Liver (tissue), 3 donors: ENCODE measurements at regions not wholly inside any gene's neighbourhood (a gene's known extent, or its start where the extent isn't known, plus 50 kb on each side); places are given as distances from the start of the nearest gene placed in this dataset.

Experiments
- EGR1 ChIP-seq, 2 donors: IDR thresholded peaks; 2 replicates each; pipeline ENCODE4 v1.6.1; 2016 to 2018; ENCODE audit warnings: antibody characterized with exemption in 2 of 2, low read depth in 2 of 2
- FOXA1 ChIP-seq: IDR thresholded peaks from 2 replicates; pipeline ENCODE4 v1.6.1; 2016; ENCODE audit warnings: antibody characterized with exemption
- GABPA ChIP-seq, 2 donors: IDR thresholded peaks in 1 of 2; conservative IDR thresholded peaks in 1 of 2; 2 replicates each; pipeline ENCODE4 v1.6.1; 2016; ENCODE audit warnings: antibody characterized with exemption in 2 of 2, mild to moderate bottlenecking in 1 of 2, moderate library complexity in 1 of 2
- JUND ChIP-seq, 2 donors: IDR thresholded peaks; 2 replicates each; pipeline ENCODE4 v1.6.1; 2016; ENCODE audit warnings: antibody characterized with exemption in 2 of 2
- RAD21 ChIP-seq, 2 donors: IDR thresholded peaks; 2 replicates each; pipeline ENCODE4 v1.6.1; 2016; ENCODE audit warnings: antibody characterized with exemption in 2 of 2, mild to moderate bottlenecking in 2 of 2
- SP1 ChIP-seq: IDR thresholded peaks from 2 replicates; pipeline ENCODE4 v1.6.1; 2018; ENCODE audit warnings: antibody characterized with exemption, mild to moderate bottlenecking
- TAF1 ChIP-seq: conservative IDR thresholded peaks from 2 replicates; pipeline ENCODE4 v1.6.1; 2016; ENCODE audit warnings: antibody characterized with exemption, mild to moderate bottlenecking
- YY1 ChIP-seq: IDR thresholded peaks from 2 replicates; pipeline ENCODE4 v1.6.1; 2016; ENCODE audit warnings: antibody characterized with exemption, mild to moderate bottlenecking
- TF ChIP-seq, protein P1 (sequence below): fragments of 150-350 bp; IDR thresholded peaks from 2 replicates; pipeline ENCODE4 v1.5.1; 2017; ENCODE audit warnings: improper control_type of control experiment, low read depth, low read length; ENCODE audit not compliant: missing input control
- TF ChIP-seq, protein P2 (sequence below): IDR thresholded peaks from 2 replicates; pipeline ENCODE4 v1.6.1; 2016; ENCODE audit warnings: antibody characterized with exemption, mild to moderate bottlenecking
- TF ChIP-seq, protein P3 (sequence below): IDR thresholded peaks from 2 replicates; pipeline ENCODE4 v1.6.1; 2016; ENCODE audit warnings: antibody characterized with exemption
- TF ChIP-seq, protein P4 (sequence below): IDR thresholded peaks from 2 replicates; pipeline ENCODE4 v1.6.1; 2016; ENCODE audit warnings: antibody characterized with exemption
- TF ChIP-seq, protein P5 (sequence below): IDR thresholded peaks from 2 replicates; pipeline ENCODE4 v1.6.1; 2016; ENCODE audit warnings: antibody characterized with exemption
- donor health status: healthy.
- donor health status: healthy.

DNA sequence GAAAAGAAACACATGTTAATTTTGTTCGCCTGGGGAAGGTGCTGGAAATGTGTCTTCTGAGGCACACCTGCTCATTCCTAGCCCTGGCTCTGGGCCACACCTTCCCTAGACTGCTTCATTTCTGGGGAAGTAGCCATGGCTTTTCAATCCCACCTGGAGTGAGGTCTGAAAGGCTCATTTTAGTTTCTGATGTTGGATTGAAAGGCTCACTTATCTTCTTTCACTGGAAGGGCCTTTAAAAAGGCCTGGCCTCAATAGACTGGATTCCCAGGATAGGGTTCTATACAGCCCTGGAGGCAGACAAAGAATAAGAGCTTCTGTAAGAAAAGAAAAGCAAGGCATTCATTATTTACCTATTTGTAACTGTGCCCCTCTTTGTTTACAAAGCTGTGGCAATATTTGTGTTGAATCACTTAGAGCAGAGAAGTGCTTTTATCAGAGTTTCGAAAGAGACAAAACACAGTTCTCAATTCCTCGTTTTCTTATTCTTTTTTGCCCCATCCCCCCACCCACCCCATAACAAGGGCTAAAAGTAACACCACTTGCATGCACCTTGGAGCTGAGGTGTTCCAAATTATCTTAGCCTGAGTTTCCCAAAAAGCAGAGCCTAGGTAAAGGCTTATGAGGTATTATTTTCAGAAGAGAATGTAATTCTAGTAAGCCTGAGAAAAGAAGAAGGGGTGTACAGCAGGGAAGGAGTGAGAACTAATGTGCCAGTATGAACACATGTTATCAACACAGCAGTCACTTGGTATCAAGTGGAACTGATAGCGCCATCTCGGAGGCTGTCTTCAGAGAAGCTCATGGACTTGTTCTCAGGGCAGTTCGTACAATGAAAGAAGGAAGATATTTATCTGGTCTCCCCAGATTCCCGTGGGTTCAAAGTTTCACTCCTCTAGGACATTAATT, 413.1 kb downstream of the KCTD16 start:
- TF ChIP-seq, protein P1, sequence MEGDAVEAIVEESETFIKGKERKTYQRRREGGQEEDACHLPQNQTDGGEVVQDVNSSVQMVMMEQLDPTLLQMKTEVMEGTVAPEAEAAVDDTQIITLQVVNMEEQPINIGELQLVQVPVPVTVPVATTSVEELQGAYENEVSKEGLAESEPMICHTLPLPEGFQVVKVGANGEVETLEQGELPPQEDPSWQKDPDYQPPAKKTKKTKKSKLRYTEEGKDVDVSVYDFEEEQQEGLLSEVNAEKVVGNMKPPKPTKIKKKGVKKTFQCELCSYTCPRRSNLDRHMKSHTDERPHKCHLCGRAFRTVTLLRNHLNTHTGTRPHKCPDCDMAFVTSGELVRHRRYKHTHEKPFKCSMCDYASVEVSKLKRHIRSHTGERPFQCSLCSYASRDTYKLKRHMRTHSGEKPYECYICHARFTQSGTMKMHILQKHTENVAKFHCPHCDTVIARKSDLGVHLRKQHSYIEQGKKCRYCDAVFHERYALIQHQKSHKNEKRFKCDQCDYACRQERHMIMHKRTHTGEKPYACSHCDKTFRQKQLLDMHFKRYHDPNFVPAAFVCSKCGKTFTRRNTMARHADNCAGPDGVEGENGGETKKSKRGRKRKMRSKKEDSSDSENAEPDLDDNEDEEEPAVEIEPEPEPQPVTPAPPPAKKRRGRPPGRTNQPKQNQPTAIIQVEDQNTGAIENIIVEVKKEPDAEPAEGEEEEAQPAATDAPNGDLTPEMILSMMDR: no peak
- TF ChIP-seq JUND (IDR thresholded peaks at IDR 0.05): no peak
- no peak for TF ChIP-seq TAF1
- TF ChIP-seq FOXA1: no peak
- no peak for TF ChIP-seq YY1
- TF ChIP-seq, protein P2, sequence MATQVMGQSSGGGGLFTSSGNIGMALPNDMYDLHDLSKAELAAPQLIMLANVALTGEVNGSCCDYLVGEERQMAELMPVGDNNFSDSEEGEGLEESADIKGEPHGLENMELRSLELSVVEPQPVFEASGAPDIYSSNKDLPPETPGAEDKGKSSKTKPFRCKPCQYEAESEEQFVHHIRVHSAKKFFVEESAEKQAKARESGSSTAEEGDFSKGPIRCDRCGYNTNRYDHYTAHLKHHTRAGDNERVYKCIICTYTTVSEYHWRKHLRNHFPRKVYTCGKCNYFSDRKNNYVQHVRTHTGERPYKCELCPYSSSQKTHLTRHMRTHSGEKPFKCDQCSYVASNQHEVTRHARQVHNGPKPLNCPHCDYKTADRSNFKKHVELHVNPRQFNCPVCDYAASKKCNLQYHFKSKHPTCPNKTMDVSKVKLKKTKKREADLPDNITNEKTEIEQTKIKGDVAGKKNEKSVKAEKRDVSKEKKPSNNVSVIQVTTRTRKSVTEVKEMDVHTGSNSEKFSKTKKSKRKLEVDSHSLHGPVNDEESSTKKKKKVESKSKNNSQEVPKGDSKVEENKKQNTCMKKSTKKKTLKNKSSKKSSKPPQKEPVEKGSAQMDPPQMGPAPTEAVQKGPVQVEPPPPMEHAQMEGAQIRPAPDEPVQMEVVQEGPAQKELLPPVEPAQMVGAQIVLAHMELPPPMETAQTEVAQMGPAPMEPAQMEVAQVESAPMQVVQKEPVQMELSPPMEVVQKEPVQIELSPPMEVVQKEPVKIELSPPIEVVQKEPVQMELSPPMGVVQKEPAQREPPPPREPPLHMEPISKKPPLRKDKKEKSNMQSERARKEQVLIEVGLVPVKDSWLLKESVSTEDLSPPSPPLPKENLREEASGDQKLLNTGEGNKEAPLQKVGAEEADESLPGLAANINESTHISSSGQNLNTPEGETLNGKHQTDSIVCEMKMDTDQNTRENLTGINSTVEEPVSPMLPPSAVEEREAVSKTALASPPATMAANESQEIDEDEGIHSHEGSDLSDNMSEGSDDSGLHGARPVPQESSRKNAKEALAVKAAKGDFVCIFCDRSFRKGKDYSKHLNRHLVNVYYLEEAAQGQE: no peak
- TF ChIP-seq GABPA (IDR thresholded peaks at IDR 0.05 in 1 of 2, conservative IDR thresholded peaks at IDR 0.05 in 1 of 2): no peak
- TF ChIP-seq, protein P3, sequence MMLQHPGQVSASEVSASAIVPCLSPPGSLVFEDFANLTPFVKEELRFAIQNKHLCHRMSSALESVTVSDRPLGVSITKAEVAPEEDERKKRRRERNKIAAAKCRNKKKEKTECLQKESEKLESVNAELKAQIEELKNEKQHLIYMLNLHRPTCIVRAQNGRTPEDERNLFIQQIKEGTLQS: no peak
- TF ChIP-seq, protein P4, sequence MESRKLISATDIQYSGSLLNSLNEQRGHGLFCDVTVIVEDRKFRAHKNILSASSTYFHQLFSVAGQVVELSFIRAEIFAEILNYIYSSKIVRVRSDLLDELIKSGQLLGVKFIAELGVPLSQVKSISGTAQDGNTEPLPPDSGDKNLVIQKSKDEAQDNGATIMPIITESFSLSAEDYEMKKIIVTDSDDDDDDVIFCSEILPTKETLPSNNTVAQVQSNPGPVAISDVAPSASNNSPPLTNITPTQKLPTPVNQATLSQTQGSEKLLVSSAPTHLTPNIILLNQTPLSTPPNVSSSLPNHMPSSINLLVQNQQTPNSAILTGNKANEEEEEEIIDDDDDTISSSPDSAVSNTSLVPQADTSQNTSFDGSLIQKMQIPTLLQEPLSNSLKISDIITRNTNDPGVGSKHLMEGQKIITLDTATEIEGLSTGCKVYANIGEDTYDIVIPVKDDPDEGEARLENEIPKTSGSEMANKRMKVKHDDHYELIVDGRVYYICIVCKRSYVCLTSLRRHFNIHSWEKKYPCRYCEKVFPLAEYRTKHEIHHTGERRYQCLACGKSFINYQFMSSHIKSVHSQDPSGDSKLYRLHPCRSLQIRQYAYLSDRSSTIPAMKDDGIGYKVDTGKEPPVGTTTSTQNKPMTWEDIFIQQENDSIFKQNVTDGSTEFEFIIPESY: no peak
- TF ChIP-seq RAD21 (IDR thresholded peaks at IDR 0.05): no peak
- TF ChIP-seq, protein P5, sequence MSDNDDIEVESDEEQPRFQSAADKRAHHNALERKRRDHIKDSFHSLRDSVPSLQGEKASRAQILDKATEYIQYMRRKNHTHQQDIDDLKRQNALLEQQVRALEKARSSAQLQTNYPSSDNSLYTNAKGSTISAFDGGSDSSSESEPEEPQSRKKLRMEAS: no peak
- no peak for TF ChIP-seq SP1
- no peak for TF ChIP-seq EGR1 (IDR thresholded peaks at IDR 0.05; ENCODE audit: low read depth in 2 of 2)
